ENCODE measurements at regions not wholly inside any gene's neighbourhood (a gene's known extent, or its start where the extent isn't known, plus 50 kb on each side); places are given as distances from the start of the nearest gene placed in this dataset.

DNA sequence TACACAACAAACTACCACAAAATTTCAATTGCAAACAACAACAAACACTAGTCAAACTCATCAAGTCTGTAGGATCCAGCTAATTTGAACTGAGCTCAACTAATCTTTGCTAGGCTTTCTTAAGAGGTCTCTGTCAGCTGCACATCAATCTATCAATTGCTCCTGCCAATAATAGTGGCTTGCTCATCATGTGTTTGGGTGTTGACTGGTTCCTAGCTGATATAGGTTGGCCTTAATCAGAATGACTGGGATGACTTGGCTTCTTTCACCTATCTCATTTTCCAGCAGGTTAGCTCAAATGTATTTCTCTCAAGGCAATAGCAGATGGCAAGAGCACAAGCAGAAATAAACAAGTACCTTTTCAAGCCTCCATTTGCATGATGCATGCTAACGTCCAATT lies 370.3 kb upstream of the NFE2L3 start:
- TF ChIP-seq, protein P1, sequence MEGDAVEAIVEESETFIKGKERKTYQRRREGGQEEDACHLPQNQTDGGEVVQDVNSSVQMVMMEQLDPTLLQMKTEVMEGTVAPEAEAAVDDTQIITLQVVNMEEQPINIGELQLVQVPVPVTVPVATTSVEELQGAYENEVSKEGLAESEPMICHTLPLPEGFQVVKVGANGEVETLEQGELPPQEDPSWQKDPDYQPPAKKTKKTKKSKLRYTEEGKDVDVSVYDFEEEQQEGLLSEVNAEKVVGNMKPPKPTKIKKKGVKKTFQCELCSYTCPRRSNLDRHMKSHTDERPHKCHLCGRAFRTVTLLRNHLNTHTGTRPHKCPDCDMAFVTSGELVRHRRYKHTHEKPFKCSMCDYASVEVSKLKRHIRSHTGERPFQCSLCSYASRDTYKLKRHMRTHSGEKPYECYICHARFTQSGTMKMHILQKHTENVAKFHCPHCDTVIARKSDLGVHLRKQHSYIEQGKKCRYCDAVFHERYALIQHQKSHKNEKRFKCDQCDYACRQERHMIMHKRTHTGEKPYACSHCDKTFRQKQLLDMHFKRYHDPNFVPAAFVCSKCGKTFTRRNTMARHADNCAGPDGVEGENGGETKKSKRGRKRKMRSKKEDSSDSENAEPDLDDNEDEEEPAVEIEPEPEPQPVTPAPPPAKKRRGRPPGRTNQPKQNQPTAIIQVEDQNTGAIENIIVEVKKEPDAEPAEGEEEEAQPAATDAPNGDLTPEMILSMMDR (IDR thresholded peaks at IDR 0.05), result no peak
- no peak for TF ChIP-seq POLR2A (IDR thresholded peaks at IDR 0.05)
